Vagina (tissue), 2 donors: ENCODE measurements at regions not wholly inside any gene's neighbourhood (a gene's known extent, or its start where the extent isn't known, plus 50 kb on each side); places are given as distances from the start of the nearest gene placed in this dataset.

Source experiments
- DNase-seq, 2 donors: peaks; one replicate each; pipeline ENCODE4 v3.0.0-alpha.2; 2017; ENCODE audit errors: extremely low spot score in 2 of 2
- H3K27ac ChIP-seq: fragments of 200-600 bp; sonication (generic); one replicate; pipeline ENCODE4 v1.5.1; 2019
- H3K27me3 ChIP-seq: fragments of 200-600 bp; sonication (generic); one replicate; pipeline ENCODE4 v1.5.1; 2019
- H3K36me3 ChIP-seq, 2 donors: fragments of 200-600 bp; sonication (generic); one replicate each; pipeline ENCODE4 v1.5.1; 2017 to 2019
- H3K4me1 ChIP-seq: fragments of 200-600 bp; sonication (generic); one replicate; pipeline ENCODE4 v1.5.1; 2019
- H3K4me3 ChIP-seq, 2 donors: fragments of 200-600 bp; sonication (generic); 1 replicate in 1 of 2; 2 replicates in 1 of 2; pipeline ENCODE4 v1.5.1; 2016 to 2019
- H3K9me3 ChIP-seq: fragments of 200-600 bp; sonication (generic); one replicate; pipeline ENCODE4 v1.5.1; 2019
- CTCF ChIP-seq, 3 experiments: fragments of 450-650 bp in 2 of 3; fragments of 200-600 bp in 1 of 3; sonication (generic) in 1 of 3; IDR thresholded peaks; one replicate each; pipeline ENCODE4 v1.5.1; 2017 to 2019; ENCODE audit warnings: antibody characterized with exemption in 3 of 3, mild to moderate bottlenecking in 2 of 3, moderate library complexity in 2 of 3
- POLR2A ChIP-seq, 2 donors: fragments of 450-650 bp; IDR thresholded peaks; one replicate each; pipeline ENCODE4 v1.6.1; 2017; ENCODE audit warnings: antibody characterized with exemption in 2 of 2, mild to moderate bottlenecking in 2 of 2, moderate library complexity in 2 of 2
- POLR2AphosphoS5 ChIP-seq, 2 donors: sonication (generic); formaldehyde crosslinking; IDR thresholded peaks; one replicate each; pipeline ENCODE4 v1.9.0; 2017; ENCODE audit warnings: antibody characterized with exemption in 2 of 2, mild to moderate bottlenecking in 2 of 2, low read depth in 1 of 2; ENCODE audit not compliant: insufficient read depth in 1 of 2
- intact Hi-C: fragments of 100-400 bp; cut with DNase I; formaldehyde crosslinking; loops from one replicate; pipeline ENCODE4 v1.15.1; 2023

- no peaks in the 10 kb centered on the region for H3K9me3 ChIP-seq
- no peak for TF ChIP-seq POLR2AphosphoS5 (IDR thresholded peaks at IDR 0.05; ENCODE audit: insufficient read depth in 1 of 2, low read depth in 1 of 2)
- TF ChIP-seq POLR2A (IDR thresholded peaks at IDR 0.05) = no peak
- TF ChIP-seq CTCF (IDR thresholded peaks at IDR 0.05) = no peak
- no peaks in the 10 kb centered on the region for H3K36me3 ChIP-seq
- H3K4me1 ChIP-seq = peaks cover 30% of the 10 kb centered on the region
- intact Hi-C loops = loop anchor here (5.0 to 10.0 kb wide), 2 partner anchors 168 to 275 kb away; no protein-coding TSS in a partner anchor
- no peak overlapping the region for H3K27ac ChIP-seq
- no peak for DNase-seq
- no peaks in the 10 kb centered on the region for H3K27me3 ChIP-seq
- no peak overlapping the region for H3K4me3 ChIP-seq
These were observed 97.7 kb upstream of the FGF3 start for GRCh38 chr11:69916806-69917387.

- intact Hi-C loops = loop anchor here (5.0 to 10.0 kb wide), 2 partner anchors 167 to 275 kb away; no protein-coding TSS in a partner anchor
- H3K9me3 ChIP-seq = no peaks in the 10 kb centered on the region
- H3K4me3 ChIP-seq = no peak overlapping the region
- DNase-seq = no peak
- H3K36me3 ChIP-seq = no peaks in the 10 kb centered on the region
- H3K4me1 ChIP-seq = peaks cover 30% of the 10 kb centered on the region
- H3K27me3 ChIP-seq = no peaks in the 10 kb centered on the region
- H3K27ac ChIP-seq = no peak overlapping the region
- TF ChIP-seq CTCF (IDR thresholded peaks at IDR 0.05) (no peak), POLR2AphosphoS5 (IDR thresholded peaks at IDR 0.05; ENCODE audit: insufficient read depth in 1 of 2, low read depth in 1 of 2) (no peak), POLR2A (IDR thresholded peaks at IDR 0.05) (no peak)
These were observed 98.3 kb upstream of the FGF3 start for GRCh38 chr11:69917529-69917928.

GRCh38 chr11:69918231-69918937 is 99.2 kb upstream of the FGF3 start:
- intact Hi-C loops = loop anchor here (5.0 to 10.0 kb wide), 2 partner anchors 166 to 274 kb away; no protein-coding TSS in a partner anchor
- DNase-seq = peak in 1 of 2 donors; percentile 88
- Histone ChIP-seq H3K36me3 (no peaks in the 10 kb centered on the region), H3K27me3 (no peaks in the 10 kb centered on the region), H3K27ac (no peak overlapping the region), H3K9me3 (no peaks in the 10 kb centered on the region), H3K4me1 (peaks cover 30% of the 10 kb centered on the region), H3K4me3 (no peak overlapping the region)
- TF ChIP-seq POLR2AphosphoS5 (IDR thresholded peaks at IDR 0.05; ENCODE audit: insufficient read depth in 1 of 2, low read depth in 1 of 2) = no peak
- no peak for TF ChIP-seq POLR2A (IDR thresholded peaks at IDR 0.05)
- no peak for TF ChIP-seq CTCF (IDR thresholded peaks at IDR 0.05)

- H3K36me3 ChIP-seq = no peaks in the 10 kb centered on the region
- no peak overlapping the region for H3K4me3 ChIP-seq
- no peak for DNase-seq
- no peak for TF ChIP-seq POLR2AphosphoS5 (IDR thresholded peaks at IDR 0.05; ENCODE audit: insufficient read depth in 1 of 2, low read depth in 1 of 2)
- TF ChIP-seq CTCF (IDR thresholded peaks at IDR 0.05) = peak; percentile 73 to 81 (median 76)
- H3K27me3 ChIP-seq = no peaks in the 10 kb centered on the region
- intact Hi-C loops = loop anchor here (5.0 to 10.0 kb wide), 2 partner anchors 166 to 273 kb away; no protein-coding TSS in a partner anchor
- H3K4me1 ChIP-seq = peaks cover 30% of the 10 kb centered on the region
- H3K9me3 ChIP-seq = no peaks in the 10 kb centered on the region
- no peak overlapping the region for H3K27ac ChIP-seq
These were observed 99.9 kb upstream of the FGF3 start for GRCh38 chr11:69918938-69919650.
